Loucy (cell line): ENCODE measurements at regions not wholly inside any gene's neighbourhood (a gene's known extent, or its start where the extent isn't known, plus 50 kb on each side); places are given as distances from the start of the nearest gene placed in this dataset.

Experiments used
- H2AFZ ChIP-seq: fragments of 200-600 bp; sonication (generic); 2 replicates; pipeline ENCODE4 v1.6.0; 2016; ENCODE audit warnings: antibody characterized with exemption, mild to moderate bottlenecking, low read length, moderate library complexity
- H3F3A ChIP-seq: fragments of 200-600 bp; 2 replicates; pipeline ENCODE4 v1.6.0; 2016; ENCODE audit warnings: antibody characterized with exemption, low read depth, mild to moderate bottlenecking
- H3K27me3 ChIP-seq: fragments of 200-600 bp; sonication (generic); 2 replicates; pipeline ENCODE4 v1.6.1; 2014; ENCODE audit warnings: low read length, mild to moderate bottlenecking; ENCODE audit not compliant: insufficient read depth, poor library complexity, severe bottlenecking
- H3K36me3 ChIP-seq: fragments of 200-600 bp; sonication (generic); 2 replicates; pipeline ENCODE4 v1.6.1; 2016; ENCODE audit warnings: low read length; ENCODE audit not compliant: insufficient read depth
- H3K4me1 ChIP-seq: fragments of 200-600 bp; sonication (generic); 2 replicates; pipeline ENCODE4 v1.5.1; 2014; ENCODE audit warnings: low read length, mild to moderate bottlenecking; ENCODE audit not compliant: insufficient read depth, poor library complexity, severe bottlenecking
- H3K4me2 ChIP-seq: fragments of 200-600 bp; sonication (generic); 2 replicates; pipeline ENCODE4 v1.6.0; 2014; ENCODE audit warnings: antibody characterized with exemption, low read length, low read depth, mild to moderate bottlenecking; ENCODE audit not compliant: poor library complexity, severe bottlenecking
- H3K4me3 ChIP-seq: fragments of 200-600 bp; sonication (generic); 2 replicates; pipeline ENCODE4 v1.5.1; 2014; ENCODE audit warnings: low read length, mild to moderate bottlenecking, mixed read lengths; ENCODE audit not compliant: poor library complexity, severe bottlenecking
- H3K79me2 ChIP-seq: fragments of 200-600 bp; sonication (generic); 2 replicates; pipeline ENCODE4 v1.6.1; 2014; ENCODE audit warnings: low read length; ENCODE audit not compliant: insufficient read depth
- H3K9ac ChIP-seq: fragments of 200-600 bp; sonication (generic); 2 replicates; pipeline ENCODE4 v1.6.0; 2014; ENCODE audit warnings: mild to moderate bottlenecking, low read depth, low read length, moderate library complexity; ENCODE audit not compliant: poor library complexity, severe bottlenecking
- H3K9me2 ChIP-seq: fragments of 200-600 bp; sonication (generic); replicated peaks from 2 replicates; pipeline ENCODE4 v1.6.1; 2016; ENCODE audit warnings: low read depth, low read length, mixed read lengths
- H3K9me3 ChIP-seq: fragments of 200-600 bp; sonication (generic); 2 replicates; pipeline ENCODE4 v1.6.1; 2014; ENCODE audit warnings: mild to moderate bottlenecking, antibody characterized with exemption, low read length, low read depth; ENCODE audit not compliant: insufficient read depth
- H4K20me1 ChIP-seq: fragments of 200-600 bp; sonication (generic); 2 replicates; pipeline ENCODE4 v1.6.0; 2014; ENCODE audit warnings: antibody characterized with exemption, low read length, mild to moderate bottlenecking; ENCODE audit not compliant: insufficient read depth, poor library complexity, severe bottlenecking
- CTCF ChIP-seq: fragments of 200-600 bp; sonication (generic); conservative IDR thresholded peaks from 2 replicates; pipeline ENCODE4 v1.5.1; 2014; ENCODE audit warnings: mild to moderate bottlenecking, antibody characterized with exemption, low read length
- EZH2phosphoT487 ChIP-seq: fragments of 200-600 bp; IDR thresholded peaks from 2 replicates; pipeline ENCODE4 v1.6.1; 2018; ENCODE audit warnings: antibody characterized with exemption, mild to moderate bottlenecking, moderate library complexity, borderline replicate concordance

GRCh38 chr5:166165596-166165995, 2125.8 kb upstream of the WWC1 start:
- no peaks in the 10 kb centered on the region for H3K79me2 ChIP-seq
- no peaks in the 10 kb centered on the region for H3F3A ChIP-seq
- H3K36me3 ChIP-seq, result no peaks in the 10 kb centered on the region
- no peak overlapping the region for H3K4me2 ChIP-seq
- H3K27me3 ChIP-seq, result no peaks in the 10 kb centered on the region
- H3K4me1 ChIP-seq, result no peaks in the 10 kb centered on the region
- H2AFZ ChIP-seq, result no peak overlapping the region
- no peak overlapping the region for H3K4me3 ChIP-seq
- TF ChIP-seq EZH2phosphoT487 (no peak), CTCF (no peak)
- H3K9me2 ChIP-seq, result no peaks in the 10 kb centered on the region
- no peaks in the 10 kb centered on the region for H3K9me3 ChIP-seq
- H3K9ac ChIP-seq, result no peak overlapping the region
- no peaks in the 10 kb centered on the region for H4K20me1 ChIP-seq

- Histone ChIP-seq H3K36me3 (no peaks in the 10 kb centered on the region), H3K9me2 (no peaks in the 10 kb centered on the region), H3K79me2 (no peaks in the 10 kb centered on the region), H3F3A (no peaks in the 10 kb centered on the region), H3K4me3 (no peak overlapping the region), H3K4me2 (no peak overlapping the region), H3K27me3 (no peaks in the 10 kb centered on the region), H3K4me1 (no peaks in the 10 kb centered on the region), H2AFZ (no peak overlapping the region), H3K9me3 (no peaks in the 10 kb centered on the region), H4K20me1 (no peaks in the 10 kb centered on the region), H3K9ac (no peak overlapping the region)
- TF ChIP-seq CTCF (no peak), EZH2phosphoT487 (no peak)
These were observed 2125.4 kb upstream of the WWC1 start for GRCh38 chr5:166166071-166166470.

- TF ChIP-seq EZH2phosphoT487 (no peak), CTCF (no peak)
- Histone ChIP-seq H3F3A (no peaks in the 10 kb centered on the region), H3K27me3 (no peaks in the 10 kb centered on the region), H3K9me3 (no peaks in the 10 kb centered on the region), H3K9ac (no peak overlapping the region), H3K4me3 (no peak overlapping the region), H3K9me2 (no peaks in the 10 kb centered on the region), H3K4me1 (no peaks in the 10 kb centered on the region), H3K4me2 (no peak overlapping the region), H4K20me1 (no peaks in the 10 kb centered on the region), H3K36me3 (no peaks in the 10 kb centered on the region), H2AFZ (no peak overlapping the region), H3K79me2 (no peaks in the 10 kb centered on the region)
These were observed 2118.8 kb upstream of the WWC1 start for GRCh38 chr5:166172597-166172996.
